ENCODE measurements at regions not wholly inside any gene's neighbourhood (a gene's known extent, or its start where the extent isn't known, plus 50 kb on each side); places are given as distances from the start of the nearest gene placed in this dataset.
"Not testable (repeated sequence)": the region's sequence is repeated elsewhere in the genome, so short reads cannot be mapped to it uniquely, and the experiment has no call there.

DNA sequence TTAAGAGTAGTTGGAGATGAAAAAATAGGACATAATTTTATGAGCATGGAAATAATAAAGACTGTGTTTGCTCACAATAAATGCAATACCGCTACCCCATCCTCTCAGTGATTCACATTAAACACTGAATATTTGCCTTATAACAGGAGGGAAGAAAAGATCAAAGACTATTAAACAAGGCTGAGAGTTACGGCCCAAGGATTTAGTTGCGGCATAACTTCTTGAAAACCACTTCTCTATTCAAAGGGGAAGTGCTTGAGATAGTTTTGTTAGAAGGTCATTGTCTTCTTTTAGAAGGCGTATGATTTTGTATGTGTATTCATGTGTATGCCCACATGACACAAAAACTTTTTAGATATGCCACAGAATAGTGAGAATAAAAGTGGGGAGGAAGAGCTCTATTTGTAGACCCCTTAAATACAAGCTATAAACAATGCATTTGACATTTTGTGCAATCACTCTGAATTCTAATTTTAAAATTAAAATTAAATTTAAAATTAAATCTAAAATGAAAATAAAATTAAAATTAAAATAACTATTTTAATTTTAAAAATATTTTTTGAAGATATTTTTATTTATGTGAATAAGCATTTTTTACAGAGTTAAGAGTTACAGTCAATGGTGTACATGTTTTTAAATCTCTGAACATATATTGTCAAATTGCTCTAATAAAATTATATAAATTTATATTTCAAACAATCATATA lies 986.6 kb upstream of the ADAMTS5 start:
- no peak overlapping the region for H3K27ac Mint-ChIP-seq
- no peak for ATAC-seq
- peaks cover 4% of the 10 kb centered on the region for H3K36me3 Mint-ChIP-seq
- no peak overlapping the region for H3K4me3 Mint-ChIP-seq
- ChIA-PET CTCF (no interaction called here), POLR2A (no interaction called here)
- peaks cover 26% of the 10 kb centered on the region for H3K4me1 Mint-ChIP-seq
- H3K9me3 Mint-ChIP-seq = peaks cover 10% of the 10 kb centered on the region; the same call in 1 of the 2 replicates
- DNase-seq (ENCODE audit: low spot score) = no peak
- peaks cover 45% of the 10 kb centered on the region for H3K27me3 Mint-ChIP-seq (ENCODE audit: low read depth)
- TF ChIP-seq HMGA2 (CRISPR knock-in tag; IDR thresholded peaks at IDR 0.05) (peak; percentile 92), PRRX2 (CRISPR knock-in tag; IDR thresholded peaks at IDR 0.05) (no peak)

DNA sequence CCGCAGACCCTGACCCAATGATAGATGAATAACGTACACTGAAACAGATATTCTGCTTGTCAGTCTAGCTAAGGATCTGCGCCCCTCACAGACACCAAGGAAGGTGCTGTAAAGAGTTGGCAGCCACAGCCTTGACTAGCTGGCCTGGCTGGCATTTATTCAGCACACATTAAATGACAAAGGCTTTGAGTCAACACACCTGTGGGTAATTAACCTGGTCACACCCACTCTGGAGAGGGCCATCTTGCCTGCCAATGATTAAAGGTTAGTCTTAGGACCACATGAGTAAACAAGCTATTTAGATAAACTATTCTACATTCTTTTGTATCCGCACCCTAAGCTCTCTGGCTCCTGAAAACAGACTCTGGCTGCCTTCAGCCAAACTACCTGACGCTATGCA lies 982.2 kb upstream of the ADAMTS5 start:
- Mint-ChIP-seq H3K4me3 (peak overlapping the region; percentile 43; the same call in 1 of the 2 replicates), H3K27me3 (ENCODE audit: low read depth) (peaks cover 60% of the 10 kb centered on the region), H3K9me3 (peaks cover 17% of the 10 kb centered on the region), H3K4me1 (peaks cover 24% of the 10 kb centered on the region), H3K36me3 (peaks cover 17% of the 10 kb centered on the region), H3K27ac (peak overlapping the region; percentile 92)
- POLR2A ChIA-PET = not testable (repeated sequence)
- CTCF ChIA-PET = interaction anchor here (0.8 kb wide), 1 partner anchor 1104 kb away, joined by 3 read pairs; no protein-coding TSS in a partner anchor
- TF ChIP-seq, protein P1, sequence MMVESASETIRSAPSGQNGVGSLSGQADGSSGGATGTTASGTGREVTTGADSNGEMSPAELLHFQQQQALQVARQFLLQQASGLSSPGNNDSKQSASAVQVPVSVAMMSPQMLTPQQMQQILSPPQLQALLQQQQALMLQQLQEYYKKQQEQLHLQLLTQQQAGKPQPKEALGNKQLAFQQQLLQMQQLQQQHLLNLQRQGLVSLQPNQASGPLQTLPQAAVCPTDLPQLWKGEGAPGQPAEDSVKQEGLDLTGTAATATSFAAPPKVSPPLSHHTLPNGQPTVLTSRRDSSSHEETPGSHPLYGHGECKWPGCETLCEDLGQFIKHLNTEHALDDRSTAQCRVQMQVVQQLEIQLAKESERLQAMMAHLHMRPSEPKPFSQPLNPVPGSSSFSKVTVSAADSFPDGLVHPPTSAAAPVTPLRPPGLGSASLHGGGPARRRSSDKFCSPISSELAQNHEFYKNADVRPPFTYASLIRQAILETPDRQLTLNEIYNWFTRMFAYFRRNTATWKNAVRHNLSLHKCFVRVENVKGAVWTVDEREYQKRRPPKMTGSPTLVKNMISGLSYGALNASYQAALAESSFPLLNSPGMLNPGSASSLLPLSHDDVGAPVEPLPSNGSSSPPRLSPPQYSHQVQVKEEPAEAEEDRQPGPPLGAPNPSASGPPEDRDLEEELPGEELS (CRISPR knock-in tag; IDR thresholded peaks at IDR 0.05) = peak; percentile 67; the same call in 1 of the 2 replicates
- DNase-seq (ENCODE audit: low spot score) = peak; percentile 46
- peak; percentile 99 for ATAC-seq

DNA sequence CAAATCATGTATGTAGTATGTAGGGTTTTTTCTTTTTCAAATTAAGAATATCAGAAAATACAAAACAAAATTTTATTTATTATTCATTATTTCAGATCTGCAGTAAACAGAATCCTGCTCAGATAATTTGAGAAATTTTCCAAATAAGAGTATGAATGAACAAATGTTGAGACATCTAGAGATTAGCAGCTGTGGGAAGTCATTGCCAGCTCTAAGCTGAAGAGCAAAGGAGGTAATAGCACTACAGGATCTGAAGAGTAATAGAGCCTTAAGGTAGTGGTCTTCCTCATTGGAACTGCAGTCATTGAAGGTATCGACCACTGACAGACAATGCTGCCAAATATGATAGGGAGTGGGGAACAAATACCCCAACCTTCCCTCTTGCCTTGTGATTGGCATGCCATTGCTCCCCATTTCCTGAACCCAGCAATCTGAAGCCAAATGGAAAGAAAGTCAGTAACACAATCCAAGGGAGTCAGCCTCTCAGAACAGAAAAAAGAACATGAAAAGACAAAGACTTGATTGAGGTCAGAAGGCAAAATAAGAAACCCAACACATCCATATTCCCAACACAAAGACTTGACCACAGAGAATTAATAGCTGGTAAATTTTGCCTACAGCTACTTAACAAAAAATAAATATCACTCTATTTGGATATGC lies 963.4 kb upstream of the ADAMTS5 start:
- POLR2A ChIA-PET; H3K4me1 Mint-ChIP-seq; H3K4me3 Mint-ChIP-seq; H3K27me3 Mint-ChIP-seq (ENCODE audit: low read depth); H3K9me3 Mint-ChIP-seq; CTCF ChIA-PET; H3K27ac Mint-ChIP-seq; DNase-seq (ENCODE audit: low spot score); H3K36me3 Mint-ChIP-seq; ATAC-seq: not testable (repeated sequence)

DNA sequence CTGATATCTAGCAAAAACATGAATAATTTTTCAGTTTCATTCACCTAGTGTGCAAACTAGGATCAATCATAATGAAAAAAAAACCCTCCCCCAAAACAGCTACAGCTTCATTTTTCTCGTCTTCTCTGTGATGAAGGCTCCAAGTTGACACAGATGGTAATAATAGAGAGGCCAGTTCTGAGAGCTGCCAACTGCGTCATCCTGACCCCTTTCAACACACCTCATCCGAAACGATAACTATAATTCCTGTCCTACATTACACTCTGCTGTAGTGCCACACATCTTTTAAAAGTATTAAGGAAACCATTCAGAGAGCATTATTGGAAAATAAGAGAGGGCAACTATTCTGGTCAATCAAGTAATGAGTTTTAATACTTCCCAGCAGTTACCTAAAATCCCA lies 962.3 kb upstream of the ADAMTS5 start:
- CTCF ChIA-PET; H3K27ac Mint-ChIP-seq; H3K9me3 Mint-ChIP-seq; H3K27me3 Mint-ChIP-seq (ENCODE audit: low read depth); H3K4me1 Mint-ChIP-seq; H3K36me3 Mint-ChIP-seq; H3K4me3 Mint-ChIP-seq; POLR2A ChIA-PET; ATAC-seq; DNase-seq (ENCODE audit: low spot score): not testable (repeated sequence)

DNA sequence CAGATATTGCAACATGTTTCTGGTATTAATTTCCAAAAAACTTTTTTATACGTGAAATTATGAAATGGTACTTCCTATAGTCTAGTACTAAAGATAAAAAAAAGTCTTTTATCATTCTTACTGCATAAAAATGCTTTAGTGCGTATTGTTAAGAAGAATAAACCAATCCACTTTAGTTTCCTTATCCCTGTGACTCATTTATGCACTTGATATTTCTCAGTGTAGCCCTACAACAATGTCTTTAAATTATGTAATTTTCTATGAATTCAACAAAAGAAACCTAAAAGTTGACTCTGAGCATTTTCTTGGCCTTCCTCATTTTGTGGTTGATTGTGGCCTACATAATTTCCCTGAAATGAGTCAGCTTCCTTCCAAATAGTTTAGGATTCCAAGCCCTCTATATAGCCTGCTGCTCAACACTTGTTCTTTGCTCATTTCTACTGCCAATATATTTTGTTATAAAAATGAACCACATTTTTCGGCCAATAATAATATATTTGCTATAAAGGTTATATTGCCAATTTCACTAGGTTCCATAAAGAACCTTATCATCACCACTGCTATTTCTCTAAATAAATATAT lies 961.7 kb upstream of the ADAMTS5 start:
- H3K9me3 Mint-ChIP-seq = not testable (repeated sequence)

DNA sequence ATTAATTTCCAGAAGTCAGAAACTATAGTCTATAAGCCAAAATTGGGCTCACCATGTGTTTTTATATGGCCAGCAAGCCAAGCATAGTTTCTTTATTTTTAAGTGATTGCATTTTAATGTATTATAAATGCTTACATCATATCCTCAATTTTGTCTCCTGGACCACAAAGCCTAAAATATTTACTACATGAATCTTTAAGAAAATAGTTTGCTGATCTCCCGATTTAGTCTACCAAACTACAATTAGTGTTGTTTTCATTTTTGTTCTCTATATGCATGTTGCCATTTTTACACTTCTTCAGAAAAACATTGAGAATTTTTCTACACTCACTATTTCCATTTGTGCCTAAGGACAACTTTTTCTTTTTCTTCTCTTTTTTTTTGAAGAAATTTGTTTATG lies 954.5 kb upstream of the ADAMTS5 start:
- not testable (repeated sequence) for H3K27ac Mint-ChIP-seq

More for the DNA sequence above, 961.7 kb upstream of the ADAMTS5 start:
- DNase-seq (ENCODE audit: low spot score); H3K4me3 Mint-ChIP-seq; POLR2A ChIA-PET; H3K27ac Mint-ChIP-seq; H3K36me3 Mint-ChIP-seq; H3K4me1 Mint-ChIP-seq; CTCF ChIA-PET; H3K27me3 Mint-ChIP-seq (ENCODE audit: low read depth); ATAC-seq: not testable (repeated sequence)

DNA sequence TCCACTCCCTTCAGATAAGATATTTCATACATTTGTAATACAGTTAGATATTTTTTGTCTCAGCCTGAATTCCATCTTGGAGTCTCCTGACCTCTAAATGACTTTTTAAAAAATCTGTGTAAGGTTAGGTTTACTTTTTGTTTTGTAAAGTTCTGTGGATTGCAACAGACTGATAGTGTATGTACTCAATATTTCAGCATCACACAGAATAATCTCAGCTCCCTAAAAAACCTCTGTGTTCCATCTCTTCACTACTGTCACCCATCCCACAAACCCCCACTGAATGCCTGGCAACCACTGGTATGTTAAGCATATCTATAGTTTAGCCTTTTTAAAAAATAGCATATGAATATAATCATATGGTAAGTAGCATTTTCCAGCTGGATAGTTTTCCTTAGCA lies 951.1 kb upstream of the ADAMTS5 start:
- ATAC-seq; H3K27ac Mint-ChIP-seq; H3K4me1 Mint-ChIP-seq; H3K27me3 Mint-ChIP-seq (ENCODE audit: low read depth); DNase-seq (ENCODE audit: low spot score); CTCF ChIA-PET; H3K4me3 Mint-ChIP-seq; POLR2A ChIA-PET; H3K36me3 Mint-ChIP-seq: not testable (repeated sequence)
- peaks cover 30% of the 10 kb centered on the region for H3K9me3 Mint-ChIP-seq

More for the DNA sequence above, 954.5 kb upstream of the ADAMTS5 start:
- DNase-seq (ENCODE audit: low spot score); POLR2A ChIA-PET; ATAC-seq; CTCF ChIA-PET; H3K36me3 Mint-ChIP-seq; H3K27me3 Mint-ChIP-seq (ENCODE audit: low read depth); H3K4me3 Mint-ChIP-seq: not testable (repeated sequence)
- H3K9me3 Mint-ChIP-seq = peaks cover 18% of the 10 kb centered on the region
- H3K4me1 Mint-ChIP-seq = peaks cover 12% of the 10 kb centered on the region

DNA sequence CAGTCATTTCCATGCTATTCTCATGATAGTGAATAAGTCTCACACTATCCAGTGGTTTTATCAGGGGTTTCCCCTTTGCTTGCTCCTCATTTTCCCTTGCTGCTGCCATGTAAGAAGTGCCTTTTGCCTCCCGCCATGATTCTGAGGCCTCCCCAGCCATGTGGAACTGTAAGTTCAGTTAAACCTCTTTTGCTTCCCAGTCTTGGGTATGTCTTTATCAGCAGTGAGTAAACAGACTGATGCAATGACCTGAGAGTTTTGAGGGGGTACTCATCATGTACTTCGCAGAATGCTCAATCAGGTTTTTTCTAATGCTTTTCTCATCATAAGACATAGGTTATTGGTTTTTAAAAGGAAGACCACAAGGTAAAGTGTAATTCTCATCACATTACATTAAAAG lies 949.4 kb upstream of the ADAMTS5 start:
- H3K4me3 Mint-ChIP-seq; ATAC-seq; H3K27ac Mint-ChIP-seq; H3K4me1 Mint-ChIP-seq; DNase-seq (ENCODE audit: low spot score); H3K27me3 Mint-ChIP-seq (ENCODE audit: low read depth); POLR2A ChIA-PET; H3K36me3 Mint-ChIP-seq; CTCF ChIA-PET: not testable (repeated sequence)
- H3K9me3 Mint-ChIP-seq = peaks cover 23% of the 10 kb centered on the region

DNA sequence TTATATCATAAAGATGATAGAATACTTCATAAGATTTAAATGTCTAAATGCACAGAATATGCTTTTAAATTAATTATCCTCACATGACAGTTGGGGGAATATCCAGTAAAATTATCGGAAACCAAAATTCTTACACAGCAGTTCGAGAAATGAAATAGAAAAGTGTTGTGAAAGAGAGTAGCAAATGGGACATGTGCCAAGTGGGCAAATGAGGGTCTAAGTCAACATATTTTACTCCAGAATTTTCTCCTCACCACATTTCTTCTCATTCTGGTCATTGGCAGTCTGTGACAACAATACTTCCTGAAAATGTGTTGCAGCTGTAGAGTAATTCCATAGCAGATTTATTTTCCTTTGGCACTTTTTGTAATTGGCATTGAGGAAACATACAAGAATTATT lies 945.2 kb upstream of the ADAMTS5 start:
- DNase-seq (ENCODE audit: low spot score); H3K4me1 Mint-ChIP-seq; CTCF ChIA-PET; ATAC-seq; H3K27ac Mint-ChIP-seq; H3K27me3 Mint-ChIP-seq (ENCODE audit: low read depth); H3K4me3 Mint-ChIP-seq; POLR2A ChIA-PET; H3K36me3 Mint-ChIP-seq: not testable (repeated sequence)
- H3K9me3 Mint-ChIP-seq = peaks cover 18% of the 10 kb centered on the region

DNA sequence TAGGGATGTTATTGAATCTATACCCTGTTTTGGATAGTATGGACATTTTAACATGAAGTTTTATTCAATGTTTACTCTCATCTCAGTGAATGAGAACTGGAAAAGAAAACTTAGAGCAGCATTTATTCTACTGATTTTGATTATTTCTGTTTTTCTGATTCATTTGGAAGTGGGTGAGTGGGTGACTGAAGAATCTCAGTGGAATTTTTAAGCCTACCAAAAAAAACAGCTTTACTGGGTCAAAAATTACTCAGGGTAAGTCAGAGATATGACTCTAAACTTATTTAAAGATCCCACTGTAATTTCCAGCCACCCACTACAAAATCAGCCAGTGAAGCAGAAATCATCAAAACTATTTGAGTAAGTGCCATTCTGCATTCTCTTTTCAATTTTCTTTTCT lies 942.6 kb upstream of the ADAMTS5 start:
- H3K36me3 Mint-ChIP-seq; POLR2A ChIA-PET; H3K27ac Mint-ChIP-seq; H3K4me3 Mint-ChIP-seq; ATAC-seq; H3K9me3 Mint-ChIP-seq; DNase-seq (ENCODE audit: low spot score); H3K27me3 Mint-ChIP-seq (ENCODE audit: low read depth); CTCF ChIA-PET; H3K4me1 Mint-ChIP-seq: not testable (repeated sequence)

DNA sequence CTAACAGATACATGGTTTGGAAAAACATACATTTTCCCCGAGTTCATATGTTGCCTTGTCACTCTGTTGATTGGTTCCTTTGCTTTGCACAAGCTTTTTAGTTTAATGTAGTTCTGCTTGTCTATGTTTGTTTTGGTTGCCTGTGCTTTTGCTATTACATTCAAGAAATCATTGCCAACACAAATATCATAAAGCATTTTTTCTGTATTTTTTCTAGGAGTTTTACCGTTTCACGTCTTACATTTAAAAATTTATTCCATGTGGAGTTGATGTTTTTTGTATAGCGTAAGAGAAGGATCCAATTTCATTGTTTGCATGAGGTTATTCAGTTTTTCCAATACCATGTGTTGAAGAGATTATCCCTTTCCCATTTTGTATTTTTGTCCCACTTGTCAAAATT lies 941.9 kb upstream of the ADAMTS5 start:
- POLR2A ChIA-PET; H3K4me3 Mint-ChIP-seq; H3K9me3 Mint-ChIP-seq; ATAC-seq; H3K4me1 Mint-ChIP-seq; CTCF ChIA-PET; H3K36me3 Mint-ChIP-seq; H3K27me3 Mint-ChIP-seq (ENCODE audit: low read depth); DNase-seq (ENCODE audit: low spot score); H3K27ac Mint-ChIP-seq: not testable (repeated sequence)
